ENCODE measurements at regions not wholly inside any gene's neighbourhood (a gene's known extent, or its start where the extent isn't known, plus 50 kb on each side); places are given as distances from the start of the nearest gene placed in this dataset.
A peak's percentile ranks its signal among the peaks of the same experiment; 100 is the strongest.

DNA sequence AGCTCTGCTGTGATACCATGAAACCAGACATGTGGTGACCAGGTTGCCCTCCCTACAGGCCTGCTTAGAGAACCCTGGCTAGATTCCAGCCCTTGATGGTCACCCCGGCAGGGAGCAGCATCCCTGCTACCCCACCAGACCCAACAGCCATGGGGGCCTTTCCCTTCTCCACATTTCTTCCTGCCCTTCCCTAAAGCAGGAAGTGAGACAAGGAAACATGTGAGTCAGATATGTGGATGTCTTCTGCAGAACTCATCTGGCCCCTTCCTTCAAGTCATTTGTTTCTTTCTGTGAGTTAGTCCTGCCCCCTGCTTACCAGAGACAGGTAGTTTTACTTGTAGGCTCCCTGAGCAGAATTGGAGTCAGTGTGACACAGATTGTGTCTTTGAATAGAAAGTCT lies 147.1 kb upstream of the USP9Y start:
- no peak overlapping the region for H3K4me3 ChIP-seq (ENCODE audit: low read depth, low read length)
- H3K27me3 ChIP-seq (ENCODE audit: insufficient read depth, low read length): no peaks in the 10 kb centered on the region
- H3K4me1 ChIP-seq (ENCODE audit: control insufficient read depth, insufficient read depth, low read length, unreplicated experiment): peaks cover 47% of the 10 kb centered on the region
- no peaks in the 10 kb centered on the region for H3K79me2 ChIP-seq (ENCODE audit: control insufficient read depth, insufficient read depth, low read length, unreplicated experiment)
- no peaks in the 10 kb centered on the region for H3K36me3 ChIP-seq (ENCODE audit: insufficient read depth, low read length)
- peak overlapping the region; percentile 57; the same call in 1 of the 2 replicates for H3K27ac ChIP-seq (ENCODE audit: low read depth, low read length)
- H2AFZ ChIP-seq (ENCODE audit: low read length, unreplicated experiment): no peak overlapping the region

DNA sequence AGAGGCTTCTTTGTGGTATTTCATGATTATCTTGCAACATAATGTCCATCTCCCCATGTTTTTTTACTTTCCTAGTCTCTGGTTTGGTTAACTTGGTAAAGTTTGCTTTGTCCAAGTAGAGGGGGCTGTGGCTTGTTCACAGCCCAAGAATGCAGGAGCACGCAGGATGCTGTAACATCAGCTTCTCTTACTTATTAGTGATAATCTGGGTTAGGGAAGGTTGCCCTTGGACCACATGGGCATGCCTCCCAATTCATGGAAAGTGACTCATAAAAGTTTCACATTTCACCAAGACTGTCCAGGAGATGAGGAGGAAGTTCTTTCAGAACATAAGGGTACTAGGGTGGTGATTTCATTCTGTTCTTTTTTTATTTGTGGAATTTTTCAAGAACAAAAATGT lies 146.0 kb upstream of the USP9Y start:
- H3K27me3 ChIP-seq (ENCODE audit: insufficient read depth, low read length): no peaks in the 10 kb centered on the region
- H3K36me3 ChIP-seq (ENCODE audit: insufficient read depth, low read length): no peaks in the 10 kb centered on the region
- peak overlapping the region; percentile 57 for H3K27ac ChIP-seq (ENCODE audit: low read depth, low read length)
- no peaks in the 10 kb centered on the region for H3K79me2 ChIP-seq (ENCODE audit: control insufficient read depth, insufficient read depth, low read length, unreplicated experiment)
- H3K4me3 ChIP-seq (ENCODE audit: low read depth, low read length): 0 out of 2 replicates have a peak overlapping the region, but pooled peaks have one; percentile 40
- peaks cover 47% of the 10 kb centered on the region for H3K4me1 ChIP-seq (ENCODE audit: control insufficient read depth, insufficient read depth, low read length, unreplicated experiment)
- H2AFZ ChIP-seq (ENCODE audit: low read length, unreplicated experiment): no peak overlapping the region

DNA sequence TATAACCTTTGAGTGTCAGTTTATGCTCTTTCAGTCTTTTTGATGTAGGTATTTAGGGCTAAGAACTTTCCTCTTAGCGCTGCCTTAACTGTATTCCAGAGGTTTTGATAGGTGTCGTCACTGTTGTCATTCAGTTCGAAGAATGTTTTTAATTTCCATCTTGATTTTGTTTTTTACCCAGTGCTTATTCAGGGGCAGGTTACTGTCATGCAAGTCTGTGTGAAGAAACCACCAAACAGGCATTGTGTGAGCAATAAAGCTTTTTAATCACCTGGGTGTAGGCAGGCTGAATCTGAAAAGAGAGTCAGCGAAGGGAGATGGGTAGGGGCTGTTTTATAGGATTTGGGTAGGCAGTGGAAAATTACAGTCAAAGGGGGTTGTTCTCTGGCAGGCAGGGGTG lies 142.0 kb upstream of the USP9Y start:
- H3K4me1 ChIP-seq (ENCODE audit: control insufficient read depth, insufficient read depth, low read length, unreplicated experiment): peaks cover 23% of the 10 kb centered on the region
- H3K27ac ChIP-seq (ENCODE audit: low read depth, low read length): no peak overlapping the region
- H3K4me3 ChIP-seq (ENCODE audit: low read depth, low read length): no peak overlapping the region
- no peaks in the 10 kb centered on the region for H3K27me3 ChIP-seq (ENCODE audit: insufficient read depth, low read length)
- no peak overlapping the region for H2AFZ ChIP-seq (ENCODE audit: low read length, unreplicated experiment)
- H3K36me3 ChIP-seq (ENCODE audit: insufficient read depth, low read length): no peaks in the 10 kb centered on the region
- H3K79me2 ChIP-seq (ENCODE audit: control insufficient read depth, insufficient read depth, low read length, unreplicated experiment): no peaks in the 10 kb centered on the region

- Histone ChIP-seq H3K27me3 (ENCODE audit: insufficient read depth, low read length) (no peaks in the 10 kb centered on the region), H3K4me1 (ENCODE audit: control insufficient read depth, insufficient read depth, low read length, unreplicated experiment) (no peaks in the 10 kb centered on the region)
Observed at GRCh38 chrY:12576278-12576677, 124.8 kb upstream of the USP9Y start.

DNA sequence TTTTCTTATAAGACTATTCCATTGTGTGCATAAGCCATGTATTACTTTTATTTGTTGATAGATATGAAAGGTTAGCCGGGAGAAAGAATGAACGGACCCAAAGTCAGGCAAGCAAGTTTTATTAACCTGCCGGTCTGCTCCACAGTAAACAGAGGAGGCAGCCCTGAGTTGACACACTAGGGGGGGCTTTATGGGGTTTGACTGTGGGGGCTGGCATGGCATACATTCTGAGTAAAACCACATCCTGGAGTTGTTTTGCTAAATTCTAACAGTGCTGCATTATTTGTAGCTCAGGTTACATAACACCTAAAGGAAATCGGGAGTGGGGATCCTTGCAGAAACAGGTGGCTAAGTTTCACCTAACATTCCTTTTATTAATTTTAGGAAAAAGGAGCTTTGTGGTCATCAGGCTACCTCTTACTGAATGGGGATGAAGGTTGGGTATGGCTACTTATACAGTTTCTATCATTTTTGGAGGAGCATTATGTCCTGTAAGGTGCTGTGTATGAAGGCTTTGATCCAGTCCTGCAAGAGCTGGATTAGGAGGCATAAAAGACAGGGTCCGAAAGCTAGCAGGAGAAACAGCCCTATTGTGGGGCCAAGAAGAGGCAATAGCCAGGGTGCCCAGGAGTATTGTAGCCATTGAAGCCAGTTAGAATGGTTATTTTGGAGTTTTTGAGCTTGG lies 107.4 kb upstream of the USP9Y start:
- Histone ChIP-seq H3K27me3 (ENCODE audit: insufficient read depth, low read length) (no peaks in the 10 kb centered on the region), H3K36me3 (ENCODE audit: insufficient read depth, low read length) (no peaks in the 10 kb centered on the region), H3K4me3 (ENCODE audit: low read depth, low read length) (no peak overlapping the region), H3K79me2 (ENCODE audit: control insufficient read depth, insufficient read depth, low read length, unreplicated experiment) (no peaks in the 10 kb centered on the region), H3K27ac (ENCODE audit: low read depth, low read length) (no peak overlapping the region), H3K4me1 (ENCODE audit: control insufficient read depth, insufficient read depth, low read length, unreplicated experiment) (no peaks in the 10 kb centered on the region), H2AFZ (ENCODE audit: low read length, unreplicated experiment) (no peak overlapping the region)

More at GRCh38 chrY:12576278-12576677, 124.8 kb upstream of the USP9Y start:
- H3K27ac ChIP-seq (ENCODE audit: low read depth, low read length): no peak overlapping the region
- no peak overlapping the region for H2AFZ ChIP-seq (ENCODE audit: low read length, unreplicated experiment)
- H3K36me3 ChIP-seq (ENCODE audit: insufficient read depth, low read length): no peaks in the 10 kb centered on the region
- no peaks in the 10 kb centered on the region for H3K79me2 ChIP-seq (ENCODE audit: control insufficient read depth, insufficient read depth, low read length, unreplicated experiment)
- H3K4me3 ChIP-seq (ENCODE audit: low read depth, low read length): no peak overlapping the region

DNA sequence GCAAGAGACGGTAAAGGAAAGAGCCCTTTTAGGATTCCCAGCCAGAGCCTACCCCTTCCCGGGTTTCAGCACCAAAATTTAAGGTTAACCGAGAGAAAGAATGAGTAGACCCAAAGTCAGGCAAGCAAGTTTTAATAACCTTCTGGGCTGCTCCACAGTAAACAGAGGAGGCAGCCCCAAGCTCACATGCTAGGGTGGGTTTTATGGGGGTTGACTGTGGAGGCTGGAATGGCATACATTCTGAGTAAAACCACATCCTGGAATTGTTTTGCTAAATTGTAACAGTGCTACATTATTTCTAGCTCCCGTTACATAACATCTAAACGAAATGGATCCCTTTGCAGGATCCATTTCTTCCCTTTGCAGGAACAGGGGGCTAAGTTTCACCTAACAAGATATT lies 102.2 kb upstream of the USP9Y start:
- H3K27me3 ChIP-seq (ENCODE audit: insufficient read depth, low read length): no peaks in the 10 kb centered on the region
- no peaks in the 10 kb centered on the region for H3K4me1 ChIP-seq (ENCODE audit: control insufficient read depth, insufficient read depth, low read length, unreplicated experiment)
- H3K4me3 ChIP-seq (ENCODE audit: low read depth, low read length): no peak overlapping the region
- no peak overlapping the region for H2AFZ ChIP-seq (ENCODE audit: low read length, unreplicated experiment)
- no peaks in the 10 kb centered on the region for H3K79me2 ChIP-seq (ENCODE audit: control insufficient read depth, insufficient read depth, low read length, unreplicated experiment)
- H3K36me3 ChIP-seq (ENCODE audit: insufficient read depth, low read length): no peaks in the 10 kb centered on the region
- no peak overlapping the region for H3K27ac ChIP-seq (ENCODE audit: low read depth, low read length)

DNA sequence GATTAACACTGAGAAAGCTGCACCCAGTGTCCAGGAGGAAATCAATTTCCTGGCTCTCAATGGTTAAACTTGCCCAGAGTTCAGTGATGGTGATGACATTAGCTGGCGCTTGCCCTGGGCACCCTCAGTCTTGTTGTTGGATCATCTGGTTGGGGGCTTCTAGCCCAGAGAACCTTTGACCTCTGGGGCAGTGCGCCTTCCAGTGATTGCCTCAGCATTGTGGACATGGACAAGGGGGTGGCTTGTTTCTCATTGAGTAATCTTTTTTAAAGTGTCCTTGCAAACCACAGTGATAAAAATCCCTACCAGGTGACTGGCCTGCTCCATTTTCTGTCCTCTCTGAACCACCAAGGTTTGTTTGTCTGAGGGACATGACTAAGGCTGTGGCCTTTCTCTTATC lies 95.6 kb upstream of the USP9Y start:
- H3K27me3 ChIP-seq (ENCODE audit: insufficient read depth, low read length): no peaks in the 10 kb centered on the region

DNA sequence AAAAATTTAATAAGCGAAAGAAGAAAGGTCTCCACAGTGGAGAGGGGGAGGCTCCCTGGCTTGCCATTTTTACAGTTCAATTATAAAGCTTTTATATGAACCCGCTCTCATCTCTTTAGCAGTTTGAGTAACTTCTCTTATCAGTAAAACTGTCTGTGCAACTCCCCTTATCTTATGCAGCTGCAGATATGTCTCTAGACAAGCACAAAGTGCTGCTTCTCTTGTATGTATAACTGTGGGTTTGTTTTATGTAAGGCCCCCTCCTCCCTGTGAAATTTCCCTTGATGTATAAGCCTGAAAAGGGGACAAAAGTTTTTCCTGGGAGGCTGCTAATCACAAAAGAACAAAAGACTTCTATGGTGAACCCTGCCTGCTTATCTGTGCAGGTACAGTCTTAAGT lies 90.2 kb upstream of the USP9Y start:
- Histone ChIP-seq H2AFZ (ENCODE audit: low read length, unreplicated experiment) (no peak overlapping the region), H3K27ac (ENCODE audit: low read depth, low read length) (no peak overlapping the region), H3K4me1 (ENCODE audit: control insufficient read depth, insufficient read depth, low read length, unreplicated experiment) (no peaks in the 10 kb centered on the region), H3K27me3 (ENCODE audit: insufficient read depth, low read length) (no peaks in the 10 kb centered on the region), H3K4me3 (ENCODE audit: low read depth, low read length) (no peak overlapping the region), H3K79me2 (ENCODE audit: control insufficient read depth, insufficient read depth, low read length, unreplicated experiment) (no peaks in the 10 kb centered on the region), H3K36me3 (ENCODE audit: insufficient read depth, low read length) (no peaks in the 10 kb centered on the region)

More for the DNA sequence above, 95.6 kb upstream of the USP9Y start:
- H3K27ac ChIP-seq (ENCODE audit: low read depth, low read length): no peak overlapping the region
- H3K36me3 ChIP-seq (ENCODE audit: insufficient read depth, low read length): no peaks in the 10 kb centered on the region
- H2AFZ ChIP-seq (ENCODE audit: low read length, unreplicated experiment): no peak overlapping the region
- H3K4me3 ChIP-seq (ENCODE audit: low read depth, low read length): no peak overlapping the region
- no peaks in the 10 kb centered on the region for H3K79me2 ChIP-seq (ENCODE audit: control insufficient read depth, insufficient read depth, low read length, unreplicated experiment)
- no peaks in the 10 kb centered on the region for H3K4me1 ChIP-seq (ENCODE audit: control insufficient read depth, insufficient read depth, low read length, unreplicated experiment)

GRCh38 chrY:12615733-12616446 lies 85.1 kb upstream of the USP9Y start:
- H3K36me3 ChIP-seq (ENCODE audit: insufficient read depth, low read length): no peaks in the 10 kb centered on the region
- no peak overlapping the region for H2AFZ ChIP-seq (ENCODE audit: low read length, unreplicated experiment)
- H3K79me2 ChIP-seq (ENCODE audit: control insufficient read depth, insufficient read depth, low read length, unreplicated experiment): no peaks in the 10 kb centered on the region
- no peaks in the 10 kb centered on the region for H3K27me3 ChIP-seq (ENCODE audit: insufficient read depth, low read length)
- no peak overlapping the region for H3K27ac ChIP-seq (ENCODE audit: low read depth, low read length)
- no peaks in the 10 kb centered on the region for H3K4me1 ChIP-seq (ENCODE audit: control insufficient read depth, insufficient read depth, low read length, unreplicated experiment)
- H3K4me3 ChIP-seq (ENCODE audit: low read depth, low read length): no peak overlapping the region

DNA sequence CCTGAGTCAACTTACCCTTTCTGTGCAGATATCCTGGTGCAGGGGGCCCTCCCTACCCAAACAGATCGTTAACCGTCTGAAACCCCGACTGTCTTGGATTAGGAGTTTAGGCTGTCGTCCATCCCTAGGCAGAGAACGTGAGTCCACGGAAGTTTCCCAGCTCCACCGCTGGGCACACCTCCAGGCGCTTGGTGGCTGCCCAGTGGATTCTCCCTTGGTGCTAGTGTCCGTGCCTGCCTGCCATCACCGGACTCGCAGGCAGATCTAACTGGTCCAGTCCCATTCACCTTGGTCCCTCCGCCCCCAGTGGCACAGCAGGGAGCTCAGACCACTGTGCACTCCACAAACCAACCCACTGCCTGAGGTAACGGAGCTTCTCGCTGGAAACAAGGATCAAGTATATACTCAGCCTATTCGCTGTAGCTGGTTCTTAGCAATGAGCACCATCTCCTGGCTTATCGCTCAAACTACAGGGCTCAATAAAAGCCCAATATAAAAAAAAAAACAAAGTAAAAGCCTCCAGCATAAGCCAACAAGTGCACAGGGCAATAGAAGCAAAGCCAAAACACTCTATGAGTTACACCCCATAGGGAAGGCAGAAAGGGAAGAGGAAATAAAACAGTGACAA lies 79.5 kb upstream of the USP9Y start:
- Histone ChIP-seq H3K36me3 (ENCODE audit: insufficient read depth, low read length) (no peaks in the 10 kb centered on the region), H3K4me1 (ENCODE audit: control insufficient read depth, insufficient read depth, low read length, unreplicated experiment) (no peaks in the 10 kb centered on the region), H3K4me3 (ENCODE audit: low read depth, low read length) (no peak overlapping the region), H2AFZ (ENCODE audit: low read length, unreplicated experiment) (no peak overlapping the region), H3K79me2 (ENCODE audit: control insufficient read depth, insufficient read depth, low read length, unreplicated experiment) (no peaks in the 10 kb centered on the region), H3K27me3 (ENCODE audit: insufficient read depth, low read length) (no peaks in the 10 kb centered on the region), H3K27ac (ENCODE audit: low read depth, low read length) (no peak overlapping the region)

GRCh38 chrY:12623204-12623603 lies 77.8 kb upstream of the USP9Y start:
- no peaks in the 10 kb centered on the region for H3K36me3 ChIP-seq (ENCODE audit: insufficient read depth, low read length)
- H3K27me3 ChIP-seq (ENCODE audit: insufficient read depth, low read length): no peaks in the 10 kb centered on the region
- no peak overlapping the region for H2AFZ ChIP-seq (ENCODE audit: low read length, unreplicated experiment)
- no peaks in the 10 kb centered on the region for H3K4me1 ChIP-seq (ENCODE audit: control insufficient read depth, insufficient read depth, low read length, unreplicated experiment)
- H3K27ac ChIP-seq (ENCODE audit: low read depth, low read length): no peak overlapping the region
- H3K79me2 ChIP-seq (ENCODE audit: control insufficient read depth, insufficient read depth, low read length, unreplicated experiment): no peaks in the 10 kb centered on the region
- no peak overlapping the region for H3K4me3 ChIP-seq (ENCODE audit: low read depth, low read length)
